HCT116 (cell line): ENCODE measurements at regions not wholly inside any gene's neighbourhood (a gene's known extent, or its start where the extent isn't known, plus 50 kb on each side); places are given as distances from the start of the nearest gene placed in this dataset.
A peak's percentile ranks its signal among the peaks of the same experiment; 100 is the strongest.

Experiments
- ATAC-seq: fragments of 200-7000 bp; cut with Tn5 transposase; 2 replicates; pipeline ENCODE4 v1.9.1; 2020; ENCODE audit warnings: mild to moderate bottlenecking, moderate library complexity
- BruUV-seq: library from RNA; stranded (reverse); fragments of 400-500 nt; replicated peaks from 2 replicates; lab custom pipeline; 2021; lab: Mats Ljungman, UMichigan
- CTCF ChIA-PET: fragments of 300-600 bp; sonication (Branson Sonifier 250); formaldehyde crosslinking; loops from one replicate; lab custom pipeline; 2021; ENCODE audit warnings: antibody characterized with exemption; lab: Charles Lee
- POLR2A ChIA-PET: fragments of 300-600, 350-600 bp; sonication (Branson Sonifier 250); formaldehyde crosslinking; loops from one replicate; lab custom pipeline; 2021; ENCODE audit warnings: antibody characterized with exemption; lab: Charles Lee
- RAD21 ChIA-PET, 2 experiments: fragments of 300-600 bp; sonication (Branson Sonifier 250); formaldehyde crosslinking; loops; one replicate each; lab custom pipeline; 2023; ENCODE audit warnings: low total read pairs in 2 of 2; ENCODE audit not compliant: uncharacterized antibody in 2 of 2, unreplicated experiment in 2 of 2, low non-redundant PET in 1 of 2; lab: Charles Lee
- DNase-seq: peaks from one replicate; pipeline ENCODE4 v3.0.0-alpha.2; 2010; ENCODE audit warnings: low read depth, low spot score
- H2AFZ ChIP-seq: fragments of 200-600 bp; shearing (Covaris generic), sonication (generic); 2 replicates; pipeline ENCODE4 v1.6.1; 2017; ENCODE audit warnings: low read depth, mixed run types, mixed read lengths, antibody characterized with exemption, low read length; ENCODE audit not compliant: poor library complexity, severe bottlenecking
- H3K27ac ChIP-seq: 2 replicates; pipeline ENCODE4 v1.5.1; 2012; ENCODE audit warnings: low read depth, low read length
- H3K27me3 ChIP-seq: fragments of 200-600 bp; sonication (generic); 2 replicates; pipeline ENCODE4 v1.6.1; 2016; ENCODE audit warnings: mixed run types, low read length, mixed read lengths; ENCODE audit not compliant: insufficient read depth
- H3K36me3 ChIP-seq, 2 experiments: fragments of 200-500 bp in 1 of 2; fragments of 200-600 bp in 1 of 2; sonication (Bioruptor generic) in 1 of 2; sonication (generic) in 1 of 2; 2 replicates each; pipeline versions ENCODE4 v1.5.1 to v1.6.1; 2014 to 2016; ENCODE audit warnings: low read length in 2 of 2, inconsistent platforms in 1 of 2, mixed read lengths in 1 of 2, mixed run types in 1 of 2; ENCODE audit not compliant: insufficient read depth in 2 of 2, control insufficient read depth in 1 of 2
- H3K4me1 ChIP-seq, 2 experiments: fragments of 200-600 bp in 1 of 2; sonication (generic) in 1 of 2; 2 replicates each; pipeline versions ENCODE4 v1.5.1 to v1.6.1; 2012 to 2017; ENCODE audit warnings: low read length in 2 of 2, inconsistent platforms in 1 of 2, mild to moderate bottlenecking in 1 of 2, mixed read lengths in 1 of 2, mixed run types in 1 of 2, moderate library complexity in 1 of 2; ENCODE audit not compliant: insufficient read depth in 2 of 2, control insufficient read depth in 1 of 2
- H3K4me2 ChIP-seq: fragments of 200-600 bp; sonication (generic); 2 replicates; pipeline ENCODE4 v1.6.1; 2017; ENCODE audit warnings: mixed run types, low read length, mixed read lengths
- H3K4me3 ChIP-seq, 2 experiments: fragments of 200-600 bp in 1 of 2; sonication (generic) in 1 of 2; replicated peaks in 1 of 2; 2 replicates each; pipeline ENCODE4 v1.5.1; 2011 to 2016; ENCODE audit warnings: low read length in 2 of 2, control low read depth in 1 of 2, low read depth in 1 of 2, mild to moderate bottlenecking in 1 of 2, mixed read lengths in 1 of 2, mixed run types in 1 of 2
- H3K79me2 ChIP-seq: fragments of 200-600 bp; sonication (generic); 2 replicates; pipeline ENCODE4 v1.6.1; 2017; ENCODE audit warnings: mild to moderate bottlenecking, mixed run types, low read length, moderate library complexity, mixed read lengths; ENCODE audit not compliant: insufficient read depth
- H3K9ac ChIP-seq: fragments of 200-600 bp; sonication (generic); 2 replicates; pipeline ENCODE4 v1.6.1; 2016; ENCODE audit warnings: low read length, mixed read lengths
- H3K9me2 ChIP-seq: fragments of 200-600 bp; sonication (generic), shearing (Covaris generic); 2 replicates; pipeline ENCODE4 v1.6.1; 2017; ENCODE audit warnings: mixed run types, mild to moderate bottlenecking, moderate library complexity; ENCODE audit not compliant: insufficient read depth
- H3K9me3 ChIP-seq, 2 experiments: fragments of 200-500 bp in 1 of 2; fragments of 200-600 bp in 1 of 2; sonication (Bioruptor generic) in 1 of 2; sonication (generic) in 1 of 2; 2 replicates each; pipeline ENCODE4 v1.6.1; 2014 to 2017; ENCODE audit warnings: low read length in 2 of 2, mixed read lengths in 2 of 2, inconsistent platforms in 1 of 2, low read depth in 1 of 2, mild to moderate bottlenecking in 1 of 2, mixed run types in 1 of 2, moderate library complexity in 1 of 2; ENCODE audit not compliant: control insufficient read depth in 1 of 2, insufficient read depth in 1 of 2
- H4K20me1 ChIP-seq: fragments of 200-600 bp; sonication (generic), shearing (Covaris generic); 2 replicates; pipeline ENCODE4 v1.6.1; 2017; ENCODE audit warnings: mixed run types, mild to moderate bottlenecking, moderate library complexity; ENCODE audit not compliant: insufficient read depth
- CBX3 ChIP-seq: IDR thresholded peaks from 2 replicates; pipeline ENCODE4 v1.6.1; 2012; ENCODE audit warnings: low read depth
- EGR1 ChIP-seq: IDR thresholded peaks from 2 replicates; pipeline ENCODE4 v1.6.1; 2012; ENCODE audit warnings: low read depth
- EZH2 ChIP-seq: fragments of 200-600 bp; sonication (generic); IDR thresholded peaks from 2 replicates; pipeline ENCODE4 v1.6.1; 2017; ENCODE audit warnings: antibody characterized with exemption, mixed run types
- EZH2phosphoT487 ChIP-seq: fragments of 200-600 bp; IDR thresholded peaks from 2 replicates; pipeline ENCODE4 v1.6.1; 2018; ENCODE audit warnings: antibody characterized with exemption, borderline replicate concordance
- FOSL1 ChIP-seq: IDR thresholded peaks from 2 replicates; pipeline ENCODE4 v1.6.1; 2012; ENCODE audit warnings: low read depth
- JUND ChIP-seq: IDR thresholded peaks from 2 replicates; pipeline ENCODE4 v1.6.1; 2012
- POLR2A ChIP-seq: IDR thresholded peaks from 2 replicates; pipeline ENCODE4 v1.7.0; 2011; ENCODE audit warnings: borderline replicate concordance; ENCODE audit not compliant: insufficient read depth, insufficient read length; ENCODE audit errors: extremely low read depth
- SIN3A ChIP-seq: IDR thresholded peaks from 2 replicates; pipeline ENCODE4 v1.6.1; 2012; ENCODE audit warnings: low read depth
- SP1 ChIP-seq: IDR thresholded peaks from 2 replicates; pipeline ENCODE4 v1.6.1; 2012; ENCODE audit warnings: low read depth
- TCF7L2 ChIP-seq: IDR thresholded peaks from 2 replicates; pipeline ENCODE4 v1.7.0; 2011; ENCODE audit warnings: borderline replicate concordance, inconsistent platforms; ENCODE audit not compliant: insufficient read depth, insufficient read length; ENCODE audit errors: extremely low read depth
- ZNF274 ChIP-seq: fragments of 200-500 bp; sonication (Bioruptor generic); IDR thresholded peaks from 2 replicates; pipeline ENCODE4 v1.6.1; 2014; ENCODE audit warnings: mild to moderate bottlenecking, low read depth, low read length, inconsistent platforms
- intact Hi-C: fragments of 100-400 bp; cut with micrococcal nuclease; formaldehyde crosslinking; loops from 2 replicates; pipeline ENCODE4 v1.10.0; 2022
- TF ChIP-seq, protein P1 (sequence below): IDR thresholded peaks from 2 replicates; pipeline ENCODE4 v1.6.1; 2012
- TF ChIP-seq, protein P2 (sequence below): IDR thresholded peaks from 2 replicates; pipeline ENCODE4 v1.6.1; 2011; ENCODE audit warnings: mild to moderate bottlenecking, low read length, moderate library complexity; ENCODE audit not compliant: insufficient replicate concordance; ENCODE audit errors: extremely low read depth
- TF ChIP-seq, protein P3 (sequence below): IDR thresholded peaks from 2 replicates; pipeline ENCODE4 v1.6.1; 2012

DNA sequence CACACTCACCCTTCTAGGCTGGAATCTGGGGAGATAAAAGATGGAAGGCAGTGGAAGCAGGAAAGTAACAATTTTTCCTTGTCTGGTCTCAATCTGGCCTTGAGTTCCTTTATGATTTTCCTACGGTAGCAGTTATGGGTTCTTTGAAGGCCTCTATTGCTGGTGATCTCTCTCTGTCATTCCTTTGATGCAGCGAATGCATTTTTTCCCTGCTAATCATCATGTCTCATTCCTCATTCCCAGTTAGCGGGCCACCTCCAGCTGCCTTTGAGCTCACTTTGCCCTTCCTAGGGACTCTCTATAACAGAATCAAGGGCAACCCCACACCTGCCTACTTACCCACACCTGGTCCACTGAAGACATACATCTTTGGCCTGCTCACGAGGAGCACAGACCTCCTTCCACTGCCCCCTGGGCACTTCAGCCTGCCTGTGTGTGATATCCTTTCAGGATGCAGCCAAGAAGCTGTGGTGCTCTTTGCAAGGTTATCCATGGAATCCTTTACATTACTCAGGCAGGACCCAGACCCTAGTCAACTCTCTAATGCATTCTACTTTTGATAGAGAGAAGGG, 191.7 kb downstream of the DRD1 start:
- Histone ChIP-seq H3K27me3 (peaks cover 4% of the 10 kb centered on the region; the same call in 1 of the 2 replicates), H3K27ac (no peak overlapping the region), H3K4me2 (peak overlapping the region; percentile 40), H3K9ac (no peak overlapping the region), H4K20me1 (no peaks in the 10 kb centered on the region), H3K4me3 (no peak overlapping the region), H3K9me3 (no peaks in the 10 kb centered on the region), H3K36me3 (no peaks in the 10 kb centered on the region), H3K4me1 (peaks cover 14 to 31% of the 10 kb centered on the region in 2 experiments; a peak in 3 of 4 replicates), H3K9me2 (no peaks in the 10 kb centered on the region), H2AFZ (no peak overlapping the region), H3K79me2 (no peaks in the 10 kb centered on the region)
- intact Hi-C loops, result no loop called here
- DNase-seq, result no peak
- ChIA-PET RAD21 (no interaction called here), POLR2A (no interaction called here), CTCF (no interaction called here)
- ATAC-seq, result peak; percentile 62
- BruUV-seq, result no TSS peak
- TF ChIP-seq ZNF274 (no peak), FOSL1 (peak; percentile 54), POLR2A (no peak), SIN3A (0 out of 2 replicates have a peak, but pooled peaks have one; percentile 5), EGR1 (no peak), JUND (peak; percentile 50; the same call in 1 of the 2 replicates), EZH2 (no peak), TCF7L2 (no peak), EZH2phosphoT487 (no peak), SP1 (peak; percentile 51), CBX3 (no peak)
- TF ChIP-seq, protein P1, sequence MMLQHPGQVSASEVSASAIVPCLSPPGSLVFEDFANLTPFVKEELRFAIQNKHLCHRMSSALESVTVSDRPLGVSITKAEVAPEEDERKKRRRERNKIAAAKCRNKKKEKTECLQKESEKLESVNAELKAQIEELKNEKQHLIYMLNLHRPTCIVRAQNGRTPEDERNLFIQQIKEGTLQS, result no peak
- TF ChIP-seq, protein P2, sequence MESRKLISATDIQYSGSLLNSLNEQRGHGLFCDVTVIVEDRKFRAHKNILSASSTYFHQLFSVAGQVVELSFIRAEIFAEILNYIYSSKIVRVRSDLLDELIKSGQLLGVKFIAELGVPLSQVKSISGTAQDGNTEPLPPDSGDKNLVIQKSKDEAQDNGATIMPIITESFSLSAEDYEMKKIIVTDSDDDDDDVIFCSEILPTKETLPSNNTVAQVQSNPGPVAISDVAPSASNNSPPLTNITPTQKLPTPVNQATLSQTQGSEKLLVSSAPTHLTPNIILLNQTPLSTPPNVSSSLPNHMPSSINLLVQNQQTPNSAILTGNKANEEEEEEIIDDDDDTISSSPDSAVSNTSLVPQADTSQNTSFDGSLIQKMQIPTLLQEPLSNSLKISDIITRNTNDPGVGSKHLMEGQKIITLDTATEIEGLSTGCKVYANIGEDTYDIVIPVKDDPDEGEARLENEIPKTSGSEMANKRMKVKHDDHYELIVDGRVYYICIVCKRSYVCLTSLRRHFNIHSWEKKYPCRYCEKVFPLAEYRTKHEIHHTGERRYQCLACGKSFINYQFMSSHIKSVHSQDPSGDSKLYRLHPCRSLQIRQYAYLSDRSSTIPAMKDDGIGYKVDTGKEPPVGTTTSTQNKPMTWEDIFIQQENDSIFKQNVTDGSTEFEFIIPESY, result no peak
- TF ChIP-seq, protein P3, sequence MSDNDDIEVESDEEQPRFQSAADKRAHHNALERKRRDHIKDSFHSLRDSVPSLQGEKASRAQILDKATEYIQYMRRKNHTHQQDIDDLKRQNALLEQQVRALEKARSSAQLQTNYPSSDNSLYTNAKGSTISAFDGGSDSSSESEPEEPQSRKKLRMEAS, result peak; percentile 34; the same call in 1 of the 2 replicates
